ENCODE measurements at regions not wholly inside any gene's neighbourhood (a gene's known extent, or its start where the extent isn't known, plus 50 kb on each side); places are given as distances from the start of the nearest gene placed in this dataset.

DNA sequence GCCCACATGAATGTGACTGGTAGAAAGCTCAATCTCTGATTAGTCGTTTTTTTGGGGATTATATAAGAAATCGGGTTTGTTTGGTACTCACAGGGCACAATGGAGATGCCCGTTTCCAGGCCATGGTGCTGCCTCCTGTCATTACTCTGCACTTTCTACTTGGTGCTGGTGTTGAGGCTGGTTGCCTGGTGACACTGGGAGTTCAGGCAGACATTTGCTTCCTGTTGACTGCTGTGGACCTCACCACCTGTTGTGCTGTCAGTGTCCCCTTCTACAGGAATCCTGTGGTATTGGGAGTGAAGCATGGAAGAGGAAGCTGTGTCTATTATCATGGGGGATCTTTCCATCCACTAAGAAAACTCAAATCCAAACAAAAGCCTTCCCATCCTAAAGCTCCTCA, 227.2 kb upstream of the TBL1XR1 start:
- TF ChIP-seq, protein P1, sequence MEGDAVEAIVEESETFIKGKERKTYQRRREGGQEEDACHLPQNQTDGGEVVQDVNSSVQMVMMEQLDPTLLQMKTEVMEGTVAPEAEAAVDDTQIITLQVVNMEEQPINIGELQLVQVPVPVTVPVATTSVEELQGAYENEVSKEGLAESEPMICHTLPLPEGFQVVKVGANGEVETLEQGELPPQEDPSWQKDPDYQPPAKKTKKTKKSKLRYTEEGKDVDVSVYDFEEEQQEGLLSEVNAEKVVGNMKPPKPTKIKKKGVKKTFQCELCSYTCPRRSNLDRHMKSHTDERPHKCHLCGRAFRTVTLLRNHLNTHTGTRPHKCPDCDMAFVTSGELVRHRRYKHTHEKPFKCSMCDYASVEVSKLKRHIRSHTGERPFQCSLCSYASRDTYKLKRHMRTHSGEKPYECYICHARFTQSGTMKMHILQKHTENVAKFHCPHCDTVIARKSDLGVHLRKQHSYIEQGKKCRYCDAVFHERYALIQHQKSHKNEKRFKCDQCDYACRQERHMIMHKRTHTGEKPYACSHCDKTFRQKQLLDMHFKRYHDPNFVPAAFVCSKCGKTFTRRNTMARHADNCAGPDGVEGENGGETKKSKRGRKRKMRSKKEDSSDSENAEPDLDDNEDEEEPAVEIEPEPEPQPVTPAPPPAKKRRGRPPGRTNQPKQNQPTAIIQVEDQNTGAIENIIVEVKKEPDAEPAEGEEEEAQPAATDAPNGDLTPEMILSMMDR (conservative IDR thresholded peaks at IDR 0.05; ENCODE audit: low read depth, low read length) = no peak
- TF ChIP-seq EZH2 (IDR thresholded peaks at IDR 0.05; ENCODE audit: borderline replicate concordance, low read depth, low read length, poor library complexity, severe bottlenecking) = no peak

Data from A673 (cell line).